ENCODE measurements at regions not wholly inside any gene's neighbourhood (a gene's known extent, or its start where the extent isn't known, plus 50 kb on each side); places are given as distances from the start of the nearest gene placed in this dataset.

DNA sequence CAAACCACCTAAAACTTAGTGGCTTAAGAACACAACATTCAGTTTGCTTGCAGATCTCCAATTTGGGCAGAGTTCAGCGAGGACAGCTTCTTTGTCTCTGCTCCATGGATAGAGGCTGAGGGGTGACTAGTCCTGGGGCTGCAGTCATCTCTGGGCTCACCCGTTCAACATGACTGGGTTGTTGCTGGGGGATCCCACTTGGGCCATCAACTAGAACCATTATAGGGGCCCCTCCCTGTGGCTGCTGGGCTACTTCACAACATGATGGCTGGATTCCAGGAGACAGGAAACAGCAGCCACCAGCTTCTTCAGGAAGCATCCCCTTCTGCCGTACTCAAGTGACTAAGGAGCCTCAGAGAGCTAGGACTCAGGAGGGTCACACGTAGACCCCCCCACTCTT is 140.9 kb downstream of the RHOU start:
- H3K4me3 Mint-ChIP-seq: no peak overlapping the region
- Histone ChIP-seq H3K36me3 (ENCODE audit: control insufficient read depth, insufficient read depth, low read length) (no peaks in the 10 kb centered on the region), H3K4me1 (ENCODE audit: control insufficient read depth, insufficient read depth, low read length) (peaks cover 4% of the 10 kb centered on the region), H3K27ac (ENCODE audit: low read length) (no peak overlapping the region), H3K9me3 (ENCODE audit: control insufficient read depth, insufficient read depth, low read length) (no peaks in the 10 kb centered on the region), H3K27me3 (ENCODE audit: control insufficient read depth, insufficient read depth, low read length) (no peaks in the 10 kb centered on the region), H3K4me3 (ENCODE audit: low read length) (no peak overlapping the region)
- no peak overlapping the region for H3K27ac Mint-ChIP-seq
- intact Hi-C loops (cut with micrococcal nuclease): no loop called here
- 89% methylated on average over 3 of the region's 4 CpGs for WGBS (ENCODE audit: insufficient coverage)
- TF ChIP-seq, protein P1, sequence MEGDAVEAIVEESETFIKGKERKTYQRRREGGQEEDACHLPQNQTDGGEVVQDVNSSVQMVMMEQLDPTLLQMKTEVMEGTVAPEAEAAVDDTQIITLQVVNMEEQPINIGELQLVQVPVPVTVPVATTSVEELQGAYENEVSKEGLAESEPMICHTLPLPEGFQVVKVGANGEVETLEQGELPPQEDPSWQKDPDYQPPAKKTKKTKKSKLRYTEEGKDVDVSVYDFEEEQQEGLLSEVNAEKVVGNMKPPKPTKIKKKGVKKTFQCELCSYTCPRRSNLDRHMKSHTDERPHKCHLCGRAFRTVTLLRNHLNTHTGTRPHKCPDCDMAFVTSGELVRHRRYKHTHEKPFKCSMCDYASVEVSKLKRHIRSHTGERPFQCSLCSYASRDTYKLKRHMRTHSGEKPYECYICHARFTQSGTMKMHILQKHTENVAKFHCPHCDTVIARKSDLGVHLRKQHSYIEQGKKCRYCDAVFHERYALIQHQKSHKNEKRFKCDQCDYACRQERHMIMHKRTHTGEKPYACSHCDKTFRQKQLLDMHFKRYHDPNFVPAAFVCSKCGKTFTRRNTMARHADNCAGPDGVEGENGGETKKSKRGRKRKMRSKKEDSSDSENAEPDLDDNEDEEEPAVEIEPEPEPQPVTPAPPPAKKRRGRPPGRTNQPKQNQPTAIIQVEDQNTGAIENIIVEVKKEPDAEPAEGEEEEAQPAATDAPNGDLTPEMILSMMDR (IDR thresholded peaks at IDR 0.05): no peak
- H3K27me3 Mint-ChIP-seq (ENCODE audit: low read depth in 2 of 2): peaks cover 0 to 14% of the 10 kb centered on the region in 2 donors
- no peaks in the 10 kb centered on the region for H3K36me3 Mint-ChIP-seq
- H3K9me3 Mint-ChIP-seq: no peaks in the 10 kb centered on the region
- no peak for ATAC-seq
- DNase-seq: no peak
- H3K4me1 Mint-ChIP-seq: no peaks in the 10 kb centered on the region

DNA sequence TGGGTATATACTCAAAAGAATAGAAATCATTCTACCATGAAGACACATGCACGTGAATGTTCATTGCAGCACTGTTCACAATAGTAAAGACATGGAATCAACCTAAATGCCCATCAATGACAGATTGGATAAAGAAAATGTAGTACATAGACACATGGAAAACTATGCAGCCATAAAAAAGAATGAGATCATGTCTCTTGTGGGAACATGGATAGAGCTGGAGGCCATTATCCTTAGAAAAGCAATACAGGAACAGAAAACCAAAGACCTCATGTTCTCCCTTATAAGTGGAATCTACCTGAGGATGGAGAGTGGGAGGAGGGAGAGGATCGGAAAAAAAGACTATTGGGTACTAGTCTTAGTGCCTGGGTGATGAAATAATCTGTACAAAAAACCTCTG is 143.9 kb downstream of the RHOU start:
- 100% methylated on average over 1 of the region's 2 CpGs for WGBS (ENCODE audit: insufficient coverage)
- ATAC-seq: no peak
- H3K36me3 ChIP-seq (ENCODE audit: control insufficient read depth, insufficient read depth, low read length): no peaks in the 10 kb centered on the region
- no peak overlapping the region for H3K27ac ChIP-seq (ENCODE audit: low read length)
- no peaks in the 10 kb centered on the region for H3K27me3 ChIP-seq (ENCODE audit: control insufficient read depth, insufficient read depth, low read length)
- H3K9me3 ChIP-seq (ENCODE audit: control insufficient read depth, insufficient read depth, low read length): no peaks in the 10 kb centered on the region
- peaks cover 4% of the 10 kb centered on the region for H3K4me1 ChIP-seq (ENCODE audit: control insufficient read depth, insufficient read depth, low read length)
- DNase-seq: no peak
- no peaks in the 10 kb centered on the region for H3K4me1 Mint-ChIP-seq
- H3K27ac Mint-ChIP-seq: no peak overlapping the region
- H3K27me3 Mint-ChIP-seq (ENCODE audit: low read depth in 2 of 2): peaks cover 0 to 8% of the 10 kb centered on the region in 2 donors
- TF ChIP-seq, protein P1 (IDR thresholded peaks at IDR 0.05): no peak
- H3K9me3 Mint-ChIP-seq: no peaks in the 10 kb centered on the region
- H3K4me3 Mint-ChIP-seq: no peak overlapping the region
- no peak overlapping the region for H3K4me3 ChIP-seq (ENCODE audit: low read length)
- no peaks in the 10 kb centered on the region for H3K36me3 Mint-ChIP-seq
- intact Hi-C loops (cut with micrococcal nuclease): no loop called here

DNA sequence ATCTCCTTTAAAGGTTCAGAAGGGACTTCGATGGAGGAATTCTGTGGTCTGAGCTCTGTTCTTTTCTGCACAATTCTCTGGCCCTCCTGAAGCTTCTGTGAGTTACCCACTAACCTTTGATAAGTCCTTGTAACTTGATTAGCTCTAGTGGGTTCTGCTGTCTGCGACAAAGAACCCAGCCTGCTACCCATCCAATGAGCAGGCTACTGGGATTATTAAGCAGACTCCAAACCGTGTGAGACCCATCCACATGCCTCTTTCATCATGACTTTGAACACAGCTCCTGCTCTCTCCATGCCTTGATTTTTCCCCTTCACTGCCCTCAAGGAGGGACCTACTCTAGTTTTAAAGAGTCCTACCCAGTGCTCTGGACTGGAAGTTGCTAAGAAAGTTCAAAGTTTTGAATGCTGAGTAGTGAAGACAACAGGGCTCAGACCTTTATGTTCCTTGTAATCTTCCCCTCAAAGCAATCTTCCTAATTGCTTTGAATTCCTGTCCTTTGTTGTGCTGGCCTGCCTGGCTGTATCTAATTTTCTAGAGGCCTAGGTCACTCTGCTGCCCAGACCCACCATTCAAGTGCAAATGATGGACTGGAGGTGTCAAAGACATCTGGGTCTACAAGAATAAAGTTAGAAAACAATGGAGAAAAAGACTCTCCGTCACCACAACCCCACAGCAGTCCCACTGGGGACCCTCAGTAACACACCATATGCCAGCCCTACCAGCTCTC is 146.9 kb downstream of the RHOU start:
- H3K27ac Mint-ChIP-seq: no peak overlapping the region
- TF ChIP-seq, protein P1 (IDR thresholded peaks at IDR 0.05): no peak

More for the DNA sequence above, 146.9 kb downstream of the RHOU start:
- H3K36me3 ChIP-seq (ENCODE audit: control insufficient read depth, insufficient read depth, low read length): no peaks in the 10 kb centered on the region
- H3K4me3 Mint-ChIP-seq: no peak overlapping the region
- intact Hi-C loops (cut with micrococcal nuclease): no loop called here
- peaks cover 0 to 5% of the 10 kb centered on the region in 2 donors for H3K27me3 Mint-ChIP-seq (ENCODE audit: low read depth in 2 of 2)
- H3K9me3 ChIP-seq (ENCODE audit: control insufficient read depth, insufficient read depth, low read length): no peaks in the 10 kb centered on the region
- no peak overlapping the region for H3K4me3 ChIP-seq (ENCODE audit: low read length)
- DNase-seq (no peak), ATAC-seq (no peak)
- H3K36me3 Mint-ChIP-seq: no peaks in the 10 kb centered on the region
- H3K4me1 ChIP-seq (ENCODE audit: control insufficient read depth, insufficient read depth, low read length): no peaks in the 10 kb centered on the region
- no peaks in the 10 kb centered on the region for H3K27me3 ChIP-seq (ENCODE audit: control insufficient read depth, insufficient read depth, low read length)
- no peak overlapping the region for H3K27ac ChIP-seq (ENCODE audit: low read length)
- H3K4me1 Mint-ChIP-seq: no peaks in the 10 kb centered on the region
- 84% methylated on average over 4 of the region's 4 CpGs for WGBS (ENCODE audit: insufficient coverage)
- H3K9me3 Mint-ChIP-seq: no peaks in the 10 kb centered on the region
